ENCODE measurements at regions not wholly inside any gene's neighbourhood (a gene's known extent, or its start where the extent isn't known, plus 50 kb on each side); places are given as distances from the start of the nearest gene placed in this dataset.

DNA sequence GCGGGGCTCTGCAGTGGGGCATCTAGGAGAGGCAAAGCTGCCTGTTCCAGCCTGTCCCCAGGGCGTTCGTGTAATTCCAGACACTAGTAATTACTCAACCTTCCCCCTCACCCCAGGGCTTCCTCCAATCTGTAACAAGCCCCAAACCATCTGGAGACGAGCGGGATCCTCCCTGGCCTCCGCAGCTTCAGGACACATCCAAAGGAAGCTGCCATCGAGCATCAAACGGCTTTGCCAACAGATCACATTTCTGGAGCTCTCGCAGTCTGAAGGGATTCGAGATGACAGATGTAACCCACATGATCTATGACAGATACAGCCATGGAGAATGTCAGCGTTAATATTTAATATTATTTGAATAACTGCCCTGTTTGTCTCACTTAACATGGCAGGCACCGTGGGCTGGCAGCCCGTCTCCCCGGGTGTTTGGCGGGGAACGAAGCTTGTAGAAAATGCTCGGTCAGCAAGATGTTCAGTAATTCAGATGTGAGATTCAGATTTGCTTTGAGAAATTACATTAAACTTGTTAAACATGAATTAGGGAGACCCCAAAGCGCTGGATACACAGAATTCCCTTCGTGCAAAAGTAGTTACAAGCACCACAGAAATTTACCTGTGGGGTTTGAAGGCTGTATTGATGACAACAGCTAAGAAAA, 108.5 kb upstream of the C7orf33 start:
- DNase-seq (ENCODE audit: low read depth) = no peak
- no peak overlapping the region for H3K4me3 ChIP-seq (ENCODE audit: low read depth, low read length)
- in situ Hi-C loops (cut with HindIII; ENCODE audit: low sequenced_read_pairs) = no loop called here
- TF ChIP-seq, protein P1, sequence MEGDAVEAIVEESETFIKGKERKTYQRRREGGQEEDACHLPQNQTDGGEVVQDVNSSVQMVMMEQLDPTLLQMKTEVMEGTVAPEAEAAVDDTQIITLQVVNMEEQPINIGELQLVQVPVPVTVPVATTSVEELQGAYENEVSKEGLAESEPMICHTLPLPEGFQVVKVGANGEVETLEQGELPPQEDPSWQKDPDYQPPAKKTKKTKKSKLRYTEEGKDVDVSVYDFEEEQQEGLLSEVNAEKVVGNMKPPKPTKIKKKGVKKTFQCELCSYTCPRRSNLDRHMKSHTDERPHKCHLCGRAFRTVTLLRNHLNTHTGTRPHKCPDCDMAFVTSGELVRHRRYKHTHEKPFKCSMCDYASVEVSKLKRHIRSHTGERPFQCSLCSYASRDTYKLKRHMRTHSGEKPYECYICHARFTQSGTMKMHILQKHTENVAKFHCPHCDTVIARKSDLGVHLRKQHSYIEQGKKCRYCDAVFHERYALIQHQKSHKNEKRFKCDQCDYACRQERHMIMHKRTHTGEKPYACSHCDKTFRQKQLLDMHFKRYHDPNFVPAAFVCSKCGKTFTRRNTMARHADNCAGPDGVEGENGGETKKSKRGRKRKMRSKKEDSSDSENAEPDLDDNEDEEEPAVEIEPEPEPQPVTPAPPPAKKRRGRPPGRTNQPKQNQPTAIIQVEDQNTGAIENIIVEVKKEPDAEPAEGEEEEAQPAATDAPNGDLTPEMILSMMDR (IDR thresholded peaks at IDR 0.05; ENCODE audit: low read depth, low read length, missing control alignments) = no peak

DNA sequence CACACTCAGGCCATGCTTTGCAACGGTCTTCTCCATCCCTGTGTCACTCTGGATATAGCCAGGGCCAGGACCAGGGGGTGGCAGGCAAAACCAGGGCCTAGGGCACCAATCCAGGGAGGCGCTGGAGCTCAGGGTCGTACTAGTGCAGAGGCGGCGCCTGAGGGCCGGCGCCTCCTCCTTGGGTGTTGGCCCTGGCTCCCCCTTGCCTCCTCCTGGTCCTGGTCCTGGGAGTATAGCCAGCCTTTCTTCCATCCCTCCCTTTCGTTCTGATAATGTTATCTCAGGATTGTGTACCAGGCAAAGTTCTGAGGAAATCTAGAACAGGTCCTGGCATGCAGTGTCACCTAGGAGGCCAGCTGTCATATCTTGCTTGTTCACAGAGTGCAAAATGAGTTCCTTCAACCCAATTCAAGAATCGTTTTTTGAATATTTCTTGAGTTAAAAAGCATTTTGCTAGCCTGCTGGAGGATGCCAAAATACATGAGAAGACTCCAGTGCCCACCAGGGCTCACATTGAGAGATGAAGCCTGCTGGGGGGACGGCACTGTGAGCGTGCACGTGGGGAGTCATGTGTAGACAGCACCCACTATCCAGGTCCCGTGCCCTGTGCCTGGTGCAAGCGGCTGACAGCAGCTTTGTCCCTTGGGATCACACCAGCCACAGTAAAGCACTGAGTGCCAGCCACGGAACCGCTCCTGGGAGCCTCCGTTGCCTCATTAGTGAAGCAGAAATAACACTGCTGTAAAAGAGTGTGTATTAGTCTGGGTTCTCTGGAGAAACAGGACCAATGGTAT, 106.9 kb upstream of the C7orf33 start:
- H3K4me3 ChIP-seq (ENCODE audit: low read depth, low read length) = no peak overlapping the region
- in situ Hi-C loops (cut with HindIII; ENCODE audit: low sequenced_read_pairs) = no loop called here
- DNase-seq (ENCODE audit: low read depth) = no peak
- TF ChIP-seq, protein P1 (IDR thresholded peaks at IDR 0.05; ENCODE audit: low read depth, low read length, missing control alignments) = no peak

DNA sequence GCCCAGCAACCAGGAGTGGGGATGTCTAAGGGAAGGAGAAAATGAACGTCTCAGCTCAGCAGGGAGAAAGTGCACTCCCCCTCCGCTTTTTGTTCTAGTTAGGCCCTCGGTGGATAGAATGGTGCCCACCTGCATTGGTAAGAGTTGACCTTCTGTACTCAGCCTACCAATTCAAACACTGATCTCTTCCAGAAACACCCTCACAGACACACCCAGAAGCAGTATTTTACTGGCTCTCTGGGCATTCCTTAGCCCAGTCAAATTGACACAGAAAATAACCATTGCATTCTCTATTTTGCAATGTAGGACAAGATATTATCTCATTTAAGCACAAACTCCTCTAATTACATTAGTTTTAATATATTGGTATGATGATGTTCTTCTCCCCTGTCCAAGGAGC, 106.1 kb upstream of the C7orf33 start:
- TF ChIP-seq, protein P1 (IDR thresholded peaks at IDR 0.05; ENCODE audit: low read depth, low read length, missing control alignments) = no peak
- in situ Hi-C loops (cut with HindIII; ENCODE audit: low sequenced_read_pairs) = no loop called here

DNA sequence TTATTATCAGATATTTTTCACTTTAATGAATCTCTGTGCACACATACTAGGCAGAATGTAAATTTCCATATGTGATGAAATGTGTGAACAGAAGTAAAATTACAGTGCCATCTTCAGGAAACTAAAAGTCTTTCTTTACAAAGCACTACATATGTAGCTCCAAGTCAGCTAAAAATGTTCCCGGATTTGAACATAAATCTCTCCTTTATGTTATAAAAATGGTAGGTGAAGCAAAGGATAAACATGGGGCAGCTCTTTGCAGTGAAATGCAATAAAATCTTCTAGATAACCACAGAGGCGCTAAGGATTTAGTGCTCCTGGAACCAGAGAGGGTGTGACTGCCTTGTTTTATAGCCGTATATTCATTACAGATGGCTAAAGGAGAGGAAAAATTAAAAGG, 104.9 kb upstream of the C7orf33 start:
- in situ Hi-C loops (cut with HindIII; ENCODE audit: low sequenced_read_pairs) = no loop called here
- H3K4me3 ChIP-seq (ENCODE audit: low read depth, low read length) = no peak overlapping the region
- TF ChIP-seq, protein P1 (IDR thresholded peaks at IDR 0.05; ENCODE audit: low read depth, low read length, missing control alignments) = no peak
- no peak for DNase-seq (ENCODE audit: low read depth)

More for the DNA sequence above, 106.1 kb upstream of the C7orf33 start:
- H3K4me3 ChIP-seq (ENCODE audit: low read depth, low read length) = no peak overlapping the region
- no peak for DNase-seq (ENCODE audit: low read depth)

DNA sequence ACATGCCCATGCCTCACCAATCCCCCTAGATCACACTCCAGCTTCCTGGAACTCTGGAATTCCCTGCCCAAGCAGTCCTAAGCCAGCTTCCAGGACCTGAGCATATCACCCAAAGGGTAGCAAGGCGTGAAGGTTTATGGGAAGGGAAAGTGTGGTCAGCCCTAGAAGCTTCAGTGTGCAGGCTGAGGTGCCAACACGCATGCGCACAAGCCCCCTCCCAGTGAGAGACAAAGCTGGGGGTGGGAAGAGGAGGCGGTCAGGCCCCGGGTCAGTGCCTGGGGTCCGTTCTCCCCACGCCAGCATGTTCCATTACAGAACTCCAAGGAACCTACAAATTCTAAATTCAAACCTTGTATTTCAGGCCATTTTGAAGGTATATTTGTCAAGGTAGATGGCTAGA, 103.6 kb upstream of the C7orf33 start:
- no peak for DNase-seq (ENCODE audit: low read depth)
- in situ Hi-C loops (cut with HindIII; ENCODE audit: low sequenced_read_pairs) = no loop called here
- TF ChIP-seq, protein P1 (IDR thresholded peaks at IDR 0.05; ENCODE audit: low read depth, low read length, missing control alignments) = no peak

DNA sequence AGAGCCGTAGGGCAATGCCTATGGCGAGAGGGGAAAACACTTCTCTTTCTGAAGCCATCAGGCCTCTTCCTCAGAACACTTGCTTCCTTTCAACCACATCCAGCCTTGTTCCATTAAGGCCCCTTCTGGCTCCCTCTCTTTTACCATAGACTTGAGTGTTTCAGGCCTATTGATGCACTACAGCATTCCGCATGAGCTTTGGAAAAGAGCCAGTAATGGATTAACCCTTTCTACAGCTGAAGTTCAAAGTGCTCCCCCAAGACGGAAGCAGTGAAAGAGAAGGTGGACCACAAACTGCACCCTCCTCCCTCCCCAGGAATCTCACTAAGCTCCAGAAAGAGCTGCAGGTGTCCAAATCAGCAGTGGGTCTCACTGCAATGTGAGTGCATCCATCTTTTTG, 102.7 kb upstream of the C7orf33 start:
- TF ChIP-seq, protein P1 (IDR thresholded peaks at IDR 0.05; ENCODE audit: low read depth, low read length, missing control alignments) = no peak
- H3K4me3 ChIP-seq (ENCODE audit: low read depth, low read length) = no peak overlapping the region
- no peak for DNase-seq (ENCODE audit: low read depth)
- in situ Hi-C loops (cut with HindIII; ENCODE audit: low sequenced_read_pairs) = no loop called here

More for the DNA sequence above, 103.6 kb upstream of the C7orf33 start:
- no peak overlapping the region for H3K4me3 ChIP-seq (ENCODE audit: low read depth, low read length)
